DOHH2 (cell line): ENCODE measurements at regions not wholly inside any gene's neighbourhood (a gene's known extent, or its start where the extent isn't known, plus 50 kb on each side); places are given as distances from the start of the nearest gene placed in this dataset.
A peak's percentile ranks its signal among the peaks of the same experiment; 100 is the strongest.

ENCODE experiments used
- H3F3A ChIP-seq: fragments of 200-600 bp; sonication (generic), shearing (Covaris generic); 2 replicates; pipeline ENCODE4 v1.6.0; 2016; ENCODE audit warnings: antibody characterized with exemption, mild to moderate bottlenecking; ENCODE audit not compliant: control insufficient read depth, insufficient read depth
- H3K27ac ChIP-seq: fragments of 200-600 bp; sonication (generic); 2 replicates; pipeline ENCODE4 v1.5.1; 2014; ENCODE audit warnings: low read depth, mild to moderate bottlenecking, low read length, moderate library complexity
- H3K27me3 ChIP-seq: fragments of 200-600 bp; sonication (generic); 2 replicates; pipeline ENCODE4 v1.6.1; 2014; ENCODE audit warnings: mild to moderate bottlenecking, low read length, mixed read lengths; ENCODE audit not compliant: control insufficient read depth
- H3K36me3 ChIP-seq: fragments of 200-600 bp; sonication (generic); 2 replicates; pipeline ENCODE4 v1.6.1; 2014; ENCODE audit warnings: mild to moderate bottlenecking, low read length, moderate library complexity, mixed read lengths; ENCODE audit not compliant: control insufficient read depth
- H3K4me1 ChIP-seq: fragments of 200-600 bp; sonication (generic); 2 replicates; pipeline ENCODE4 v1.6.1; 2014; ENCODE audit warnings: mild to moderate bottlenecking, low read length, mixed read lengths; ENCODE audit not compliant: control insufficient read depth
- H3K4me2 ChIP-seq: fragments of 200-600 bp; sonication (generic); 2 replicates; pipeline ENCODE4 v1.6.0; 2014; ENCODE audit warnings: mild to moderate bottlenecking, low read length, moderate library complexity
- H3K4me3 ChIP-seq: fragments of 200-600 bp; sonication (generic); 2 replicates; pipeline ENCODE4 v1.5.1; 2014; ENCODE audit warnings: mild to moderate bottlenecking, low read length, mixed read lengths
- H3K79me2 ChIP-seq: fragments of 200-600 bp; sonication (generic); 2 replicates; pipeline ENCODE4 v1.6.1; 2014; ENCODE audit warnings: mild to moderate bottlenecking, low read length, mixed read lengths; ENCODE audit not compliant: control insufficient read depth
- H3K9me2 ChIP-seq: fragments of 200-600 bp; sonication (generic); replicated peaks from 2 replicates; pipeline ENCODE4 v1.6.1; 2014; ENCODE audit warnings: mild to moderate bottlenecking, low read length, mixed read lengths; ENCODE audit not compliant: control insufficient read depth
- H3K9me3 ChIP-seq: fragments of 200-600 bp; sonication (generic); 2 replicates; pipeline ENCODE4 v1.6.1; 2014; ENCODE audit warnings: antibody characterized with exemption, low read length, mixed read lengths; ENCODE audit not compliant: control insufficient read depth, insufficient read depth
- H4K20me1 ChIP-seq: fragments of 200-600 bp; sonication (generic); 2 replicates; pipeline ENCODE4 v1.6.0; 2014; ENCODE audit warnings: low read depth, mild to moderate bottlenecking, antibody characterized with exemption, low read length, moderate library complexity; ENCODE audit not compliant: control insufficient read depth, insufficient read depth
- EZH2phosphoT487 ChIP-seq: fragments of 200-600 bp; sonication (generic); IDR thresholded peaks from 2 replicates; pipeline ENCODE4 v1.6.1; 2017; ENCODE audit warnings: borderline replicate concordance, mild to moderate bottlenecking, antibody characterized with exemption, low read length, moderate library complexity, mixed read lengths
- TF ChIP-seq, protein P1 (sequence below): fragments of 200-600 bp; sonication (generic); IDR thresholded peaks from one replicate; pipeline ENCODE4 v1.5.1; 2014; ENCODE audit warnings: antibody characterized with exemption, mild to moderate bottlenecking, low read depth, low read length; ENCODE audit not compliant: poor library complexity, severe bottlenecking

DNA sequence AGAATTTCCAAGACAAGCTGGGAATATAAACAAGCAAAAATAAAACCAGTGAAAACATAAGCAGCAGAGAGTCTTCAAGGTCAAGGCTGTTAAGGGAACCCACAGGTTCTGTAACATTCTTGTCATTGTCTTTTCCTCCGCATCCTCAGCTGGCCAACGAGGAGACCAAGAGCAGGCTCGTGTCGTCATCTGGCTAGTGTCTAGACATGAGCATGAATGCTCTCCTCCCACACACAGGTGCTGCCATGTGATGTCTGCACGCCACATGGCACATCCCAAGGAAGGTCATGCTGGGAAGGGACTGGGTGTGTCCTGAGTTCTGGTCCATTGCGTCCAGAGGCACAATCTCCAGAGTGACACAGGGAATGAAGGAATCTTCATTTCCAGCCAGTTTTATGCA, 156.2 kb downstream of the POLR2M start:
- no peaks in the 10 kb centered on the region for H4K20me1 ChIP-seq
- H3K4me2 ChIP-seq = no peak overlapping the region
- no peak overlapping the region for H3K27ac ChIP-seq
- no peaks in the 10 kb centered on the region for H3K4me1 ChIP-seq
- H3K36me3 ChIP-seq = no peaks in the 10 kb centered on the region
- no peaks in the 10 kb centered on the region for H3F3A ChIP-seq
- no peaks in the 10 kb centered on the region for H3K9me3 ChIP-seq
- H3K4me3 ChIP-seq = no peak overlapping the region
- peaks cover 16% of the 10 kb centered on the region for H3K27me3 ChIP-seq
- TF ChIP-seq EZH2phosphoT487 = no peak
- TF ChIP-seq, protein P1, sequence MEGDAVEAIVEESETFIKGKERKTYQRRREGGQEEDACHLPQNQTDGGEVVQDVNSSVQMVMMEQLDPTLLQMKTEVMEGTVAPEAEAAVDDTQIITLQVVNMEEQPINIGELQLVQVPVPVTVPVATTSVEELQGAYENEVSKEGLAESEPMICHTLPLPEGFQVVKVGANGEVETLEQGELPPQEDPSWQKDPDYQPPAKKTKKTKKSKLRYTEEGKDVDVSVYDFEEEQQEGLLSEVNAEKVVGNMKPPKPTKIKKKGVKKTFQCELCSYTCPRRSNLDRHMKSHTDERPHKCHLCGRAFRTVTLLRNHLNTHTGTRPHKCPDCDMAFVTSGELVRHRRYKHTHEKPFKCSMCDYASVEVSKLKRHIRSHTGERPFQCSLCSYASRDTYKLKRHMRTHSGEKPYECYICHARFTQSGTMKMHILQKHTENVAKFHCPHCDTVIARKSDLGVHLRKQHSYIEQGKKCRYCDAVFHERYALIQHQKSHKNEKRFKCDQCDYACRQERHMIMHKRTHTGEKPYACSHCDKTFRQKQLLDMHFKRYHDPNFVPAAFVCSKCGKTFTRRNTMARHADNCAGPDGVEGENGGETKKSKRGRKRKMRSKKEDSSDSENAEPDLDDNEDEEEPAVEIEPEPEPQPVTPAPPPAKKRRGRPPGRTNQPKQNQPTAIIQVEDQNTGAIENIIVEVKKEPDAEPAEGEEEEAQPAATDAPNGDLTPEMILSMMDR = no peak
- no peaks in the 10 kb centered on the region for H3K79me2 ChIP-seq
- H3K9me2 ChIP-seq = no peaks in the 10 kb centered on the region

DNA sequence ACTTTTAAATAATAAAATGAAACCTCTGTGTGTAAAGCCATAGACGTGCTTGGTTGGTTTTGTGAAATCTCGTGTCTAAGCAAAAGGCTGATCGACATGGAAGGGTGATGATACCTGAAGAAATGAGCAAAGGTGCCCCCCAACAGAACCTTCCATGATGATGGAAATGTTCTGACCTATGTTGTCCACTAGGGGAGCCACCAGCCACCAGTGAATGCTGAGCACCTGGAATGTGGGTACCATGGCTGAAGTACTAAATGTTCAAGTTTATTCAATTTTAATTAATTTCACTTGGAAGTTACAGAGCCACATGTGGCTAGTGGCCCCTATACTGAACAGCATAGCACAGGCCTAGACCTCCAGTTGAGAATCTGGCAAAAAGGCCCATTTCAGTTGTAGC, 158.8 kb downstream of the POLR2M start:
- Histone ChIP-seq H3K9me2 (no peaks in the 10 kb centered on the region), H3K4me1 (no peaks in the 10 kb centered on the region), H3F3A (no peaks in the 10 kb centered on the region), H3K27ac (no peak overlapping the region), H3K36me3 (no peaks in the 10 kb centered on the region), H3K4me3 (no peak overlapping the region), H4K20me1 (no peaks in the 10 kb centered on the region), H3K4me2 (no peak overlapping the region), H3K27me3 (peaks cover under 1% of the 10 kb centered on the region; the same call in 1 of the 2 replicates), H3K79me2 (no peaks in the 10 kb centered on the region), H3K9me3 (no peaks in the 10 kb centered on the region)
- TF ChIP-seq, protein P1 = peak; percentile 52
- no peak for TF ChIP-seq EZH2phosphoT487

DNA sequence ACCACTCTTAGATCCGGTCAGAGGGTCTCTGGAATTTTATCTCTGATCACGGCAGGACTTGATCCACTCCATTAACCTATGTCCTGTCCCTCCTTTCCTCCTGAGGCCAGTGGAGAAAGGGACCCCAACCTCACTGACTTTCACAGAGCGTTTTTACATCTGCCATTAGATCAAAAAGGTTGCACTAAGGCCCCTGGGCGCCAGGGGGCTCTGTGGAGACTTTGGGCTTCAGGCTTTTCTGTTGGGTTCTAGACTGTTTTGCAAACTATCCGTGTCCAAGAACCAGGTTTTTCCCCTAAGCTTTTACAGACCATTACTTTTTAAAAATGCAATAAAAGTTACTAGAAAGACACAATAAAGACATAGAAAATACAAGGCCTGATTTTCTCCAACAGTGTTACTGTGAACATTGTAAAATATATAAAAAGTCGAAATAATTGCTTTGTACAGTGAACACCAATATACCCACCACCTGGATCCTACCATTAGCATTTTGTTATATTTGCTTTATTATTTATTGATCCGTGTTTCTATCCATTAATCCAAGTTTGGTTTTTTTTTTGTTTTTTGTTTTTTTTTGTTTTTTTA, 159.7 kb downstream of the POLR2M start:
- no peaks in the 10 kb centered on the region for H3K4me1 ChIP-seq
- no peaks in the 10 kb centered on the region for H3F3A ChIP-seq
- no peaks in the 10 kb centered on the region for H3K79me2 ChIP-seq
- H3K27me3 ChIP-seq = no peaks in the 10 kb centered on the region; the same call in 1 of the 2 replicates
- no peaks in the 10 kb centered on the region for H3K36me3 ChIP-seq
- H3K4me2 ChIP-seq = no peak overlapping the region
- TF ChIP-seq, protein P1 = peak; percentile 72
- no peak for TF ChIP-seq EZH2phosphoT487
- no peaks in the 10 kb centered on the region for H3K9me3 ChIP-seq
- no peaks in the 10 kb centered on the region for H4K20me1 ChIP-seq
- no peak overlapping the region for H3K4me3 ChIP-seq
- H3K9me2 ChIP-seq = no peaks in the 10 kb centered on the region
- no peak overlapping the region for H3K27ac ChIP-seq
